Peyer's patch (tissue), 4 donors: ENCODE measurements at regions not wholly inside any gene's neighbourhood (a gene's known extent, or its start where the extent isn't known, plus 50 kb on each side); places are given as distances from the start of the nearest gene placed in this dataset.

ENCODE experiments used
- DNase-seq, 3 donors: peaks; one replicate each; pipeline ENCODE4 v3.0.0-alpha.2; 2017 to 2019
- H3K27ac ChIP-seq, 4 donors: fragments of 200-600 bp; sonication (generic); one replicate each; pipeline ENCODE4 v1.5.1; 2016 to 2019
- H3K27me3 ChIP-seq, 2 donors: fragments of 200-600 bp; sonication (generic); one replicate each; pipeline ENCODE4 v1.5.1; 2019
- H3K36me3 ChIP-seq, 3 donors: fragments of 200-600 bp; sonication (generic); one replicate each; pipeline ENCODE4 v1.5.1; 2016 to 2019
- H3K4me1 ChIP-seq, 4 donors: fragments of 200-600 bp; sonication (generic); one replicate each; pipeline ENCODE4 v1.5.1; 2016 to 2019
- H3K4me3 ChIP-seq, 4 donors: fragments of 200-600 bp; sonication (generic); 1 replicate in 3 of 4; 2 replicates in 1 of 4; pipeline ENCODE4 v1.5.1; 2016 to 2019; ENCODE audit warnings: mild to moderate bottlenecking in 1 of 4
- H3K9me3 ChIP-seq, 4 donors: fragments of 200-600 bp; sonication (generic); one replicate each; pipeline ENCODE4 v1.5.1; 2016 to 2019; ENCODE audit warnings: mild to moderate bottlenecking in 1 of 4
- POLR2A ChIP-seq, 2 donors: fragments of 450-650 bp; IDR thresholded peaks; one replicate each; pipeline ENCODE4 v1.5.1; 2017; ENCODE audit warnings: antibody characterized with exemption in 2 of 2, mild to moderate bottlenecking in 2 of 2, moderate library complexity in 2 of 2
- TF ChIP-seq, protein P1 (sequence below), 6 experiments: fragments of 450-650 bp in 4 of 6; fragments of 200-600 bp in 2 of 6; sonication (generic) in 1 of 6; IDR thresholded peaks; one replicate each; pipeline ENCODE4 v1.5.1; 2017 to 2019; ENCODE audit warnings: antibody characterized with exemption in 6 of 6, mild to moderate bottlenecking in 3 of 6, moderate library complexity in 1 of 6

DNA sequence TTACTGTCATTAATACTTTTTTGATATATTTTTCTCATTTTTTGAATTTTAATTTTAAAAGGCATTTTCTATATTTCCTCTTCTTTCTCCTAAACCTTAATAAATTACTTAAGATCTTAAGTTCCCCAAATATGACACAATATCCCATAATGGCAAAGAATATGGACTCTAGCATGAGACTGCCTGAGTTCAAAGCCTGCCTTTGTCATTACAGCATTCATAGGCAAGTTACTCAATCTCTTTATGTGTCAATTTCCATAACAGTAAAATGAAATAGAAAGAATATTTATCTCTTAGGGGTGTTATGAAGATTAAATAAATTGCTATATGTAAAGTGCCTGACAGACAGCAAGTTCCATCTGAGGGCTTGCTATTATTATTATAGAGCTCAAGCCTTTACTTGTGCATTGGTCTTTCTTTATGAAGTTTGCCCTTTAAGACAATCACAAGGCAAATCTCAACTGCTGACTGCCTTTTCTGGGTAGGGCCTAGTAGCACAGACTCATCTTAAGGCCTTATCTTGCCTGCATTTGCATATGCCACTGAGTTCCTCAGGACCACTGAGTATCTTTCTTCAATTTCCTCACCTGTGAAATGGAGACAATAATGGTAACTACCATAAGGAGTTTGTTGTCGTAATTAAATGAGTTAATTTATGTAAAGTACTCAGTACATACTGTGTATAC lies 231.0 kb downstream of the NRIP1 start:
- no peaks in the 10 kb centered on the region for H3K9me3 ChIP-seq
- H3K4me3 ChIP-seq: no peak overlapping the region
- TF ChIP-seq, protein P1, sequence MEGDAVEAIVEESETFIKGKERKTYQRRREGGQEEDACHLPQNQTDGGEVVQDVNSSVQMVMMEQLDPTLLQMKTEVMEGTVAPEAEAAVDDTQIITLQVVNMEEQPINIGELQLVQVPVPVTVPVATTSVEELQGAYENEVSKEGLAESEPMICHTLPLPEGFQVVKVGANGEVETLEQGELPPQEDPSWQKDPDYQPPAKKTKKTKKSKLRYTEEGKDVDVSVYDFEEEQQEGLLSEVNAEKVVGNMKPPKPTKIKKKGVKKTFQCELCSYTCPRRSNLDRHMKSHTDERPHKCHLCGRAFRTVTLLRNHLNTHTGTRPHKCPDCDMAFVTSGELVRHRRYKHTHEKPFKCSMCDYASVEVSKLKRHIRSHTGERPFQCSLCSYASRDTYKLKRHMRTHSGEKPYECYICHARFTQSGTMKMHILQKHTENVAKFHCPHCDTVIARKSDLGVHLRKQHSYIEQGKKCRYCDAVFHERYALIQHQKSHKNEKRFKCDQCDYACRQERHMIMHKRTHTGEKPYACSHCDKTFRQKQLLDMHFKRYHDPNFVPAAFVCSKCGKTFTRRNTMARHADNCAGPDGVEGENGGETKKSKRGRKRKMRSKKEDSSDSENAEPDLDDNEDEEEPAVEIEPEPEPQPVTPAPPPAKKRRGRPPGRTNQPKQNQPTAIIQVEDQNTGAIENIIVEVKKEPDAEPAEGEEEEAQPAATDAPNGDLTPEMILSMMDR (IDR thresholded peaks at IDR 0.05): no peak
- TF ChIP-seq POLR2A (IDR thresholded peaks at IDR 0.05): no peak
- H3K27ac ChIP-seq: no peak overlapping the region
- no peak for DNase-seq
- H3K36me3 ChIP-seq: no peaks in the 10 kb centered on the region
- H3K4me1 ChIP-seq: no peaks in the 10 kb centered on the region
- no peaks in the 10 kb centered on the region for H3K27me3 ChIP-seq

DNA sequence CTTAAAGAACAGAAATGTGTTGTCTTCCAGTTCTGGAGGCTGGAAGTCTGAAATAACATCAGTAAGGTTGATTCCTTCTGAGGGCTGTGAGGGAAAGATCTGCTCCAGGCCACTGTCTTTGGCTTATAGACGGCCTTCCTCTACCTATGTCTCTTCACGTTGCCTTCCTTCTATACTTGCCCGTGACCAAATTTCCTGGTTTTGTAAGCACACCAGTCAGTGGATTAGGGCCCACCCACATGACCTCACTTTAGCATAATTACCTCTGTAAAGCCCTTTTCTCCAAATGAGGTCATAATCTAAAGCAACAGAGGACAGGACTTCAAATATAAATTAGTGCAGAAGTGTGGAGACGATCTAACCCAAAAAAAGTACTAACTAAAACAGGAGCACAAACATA lies 231.6 kb downstream of the NRIP1 start:
- no peaks in the 10 kb centered on the region for H3K4me1 ChIP-seq
- H3K27me3 ChIP-seq: no peaks in the 10 kb centered on the region
- no peaks in the 10 kb centered on the region for H3K9me3 ChIP-seq
- no peaks in the 10 kb centered on the region for H3K36me3 ChIP-seq
- no peak overlapping the region for H3K4me3 ChIP-seq
- TF ChIP-seq, protein P1 (IDR thresholded peaks at IDR 0.05): no peak
- no peak for TF ChIP-seq POLR2A (IDR thresholded peaks at IDR 0.05)
- DNase-seq: no peak
- H3K27ac ChIP-seq: no peak overlapping the region

DNA sequence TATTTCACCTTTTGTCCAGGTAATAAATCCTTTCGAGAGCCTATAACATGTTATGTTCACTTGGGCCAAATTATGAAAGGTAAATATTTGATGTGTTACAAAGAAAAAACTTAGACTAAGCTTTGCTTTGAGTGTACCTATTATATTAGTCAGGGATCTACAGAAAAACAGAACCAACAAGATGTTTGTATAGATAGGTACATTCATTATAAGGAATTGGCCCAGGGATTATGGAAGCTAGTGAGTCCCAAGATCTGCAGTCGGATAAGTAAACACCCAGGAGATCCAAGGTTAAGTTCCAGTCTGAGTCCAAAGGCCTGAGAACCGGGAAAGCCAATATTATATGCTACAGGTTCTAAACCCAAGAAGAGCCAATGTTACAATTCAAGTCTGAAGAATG lies 234.5 kb downstream of the NRIP1 start:
- H3K4me1 ChIP-seq: no peaks in the 10 kb centered on the region
- no peak overlapping the region for H3K4me3 ChIP-seq
- no peak for DNase-seq
- H3K36me3 ChIP-seq: no peaks in the 10 kb centered on the region
- H3K9me3 ChIP-seq: no peaks in the 10 kb centered on the region
- no peaks in the 10 kb centered on the region for H3K27me3 ChIP-seq
- no peak overlapping the region for H3K27ac ChIP-seq
- TF ChIP-seq, protein P1 (IDR thresholded peaks at IDR 0.05): no peak
- TF ChIP-seq POLR2A (IDR thresholded peaks at IDR 0.05): no peak

DNA sequence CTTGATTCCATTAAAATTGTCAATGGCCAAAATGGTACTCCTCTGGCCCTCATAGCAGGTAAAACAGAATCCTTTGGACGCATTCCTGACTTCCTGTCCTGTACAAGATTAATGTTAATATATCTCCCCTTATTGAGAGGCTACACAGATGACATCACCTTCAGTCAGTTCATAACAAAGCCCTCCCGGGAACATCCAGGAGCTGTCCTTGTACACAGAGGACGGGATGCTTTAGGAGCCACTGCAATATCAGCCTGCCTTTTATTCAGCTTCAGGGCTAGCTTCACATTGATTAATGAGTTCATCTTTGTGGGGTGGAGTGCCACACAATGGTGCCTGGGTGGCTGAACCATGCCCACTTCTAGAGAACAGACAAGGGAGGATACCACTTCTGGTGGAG lies 235.1 kb downstream of the NRIP1 start:
- no peak for TF ChIP-seq POLR2A (IDR thresholded peaks at IDR 0.05)
- TF ChIP-seq, protein P1 (IDR thresholded peaks at IDR 0.05): no peak
- no peak for DNase-seq
- no peaks in the 10 kb centered on the region for H3K36me3 ChIP-seq

DNA sequence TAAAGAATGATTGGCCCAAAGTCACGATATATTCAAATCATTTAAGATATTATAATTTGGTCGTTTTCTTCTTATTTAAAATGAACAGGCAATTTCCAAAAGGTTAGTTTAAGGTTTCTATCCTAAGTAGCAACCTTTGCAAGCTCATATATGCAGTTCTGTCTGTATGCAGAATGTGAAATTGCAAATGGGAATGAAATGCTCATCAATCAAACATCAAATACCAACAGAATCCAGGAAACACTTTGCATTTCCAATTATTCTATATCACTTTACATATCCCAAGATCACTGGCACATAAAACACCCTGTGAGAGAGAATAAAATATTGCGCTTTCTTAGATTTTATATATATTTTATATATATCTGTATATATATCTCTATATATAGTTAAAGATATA lies 237.3 kb downstream of the NRIP1 start:
- Histone ChIP-seq H3K36me3 (no peaks in the 10 kb centered on the region), H3K27ac (no peak overlapping the region)
- no peak for TF ChIP-seq POLR2A (IDR thresholded peaks at IDR 0.05)
- TF ChIP-seq, protein P1 (IDR thresholded peaks at IDR 0.05): no peak

More for the DNA sequence above, 235.1 kb downstream of the NRIP1 start:
- H3K4me3 ChIP-seq: no peak overlapping the region
- H3K27me3 ChIP-seq: no peaks in the 10 kb centered on the region
- H3K4me1 ChIP-seq: no peaks in the 10 kb centered on the region
- no peak overlapping the region for H3K27ac ChIP-seq
- no peaks in the 10 kb centered on the region for H3K9me3 ChIP-seq

DNA sequence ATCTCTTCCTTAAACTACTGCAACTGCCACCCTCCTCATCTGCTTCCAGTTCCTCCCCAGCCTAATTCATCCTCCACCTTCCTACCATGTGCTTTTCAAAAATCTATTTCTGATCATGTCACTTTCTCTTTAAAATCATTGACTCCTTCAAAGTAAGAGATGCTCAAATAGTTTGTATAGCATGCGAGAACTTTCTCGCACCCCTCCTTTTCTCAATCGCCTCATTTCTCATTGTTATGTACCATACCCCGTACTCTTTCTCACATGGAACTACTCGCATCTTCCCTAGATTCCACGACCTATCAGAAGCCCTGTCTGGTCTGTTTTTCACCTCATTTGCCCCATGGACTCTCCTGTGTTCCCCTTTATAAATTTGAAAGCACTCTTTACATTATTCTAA lies 238.2 kb downstream of the NRIP1 start:
- TF ChIP-seq, protein P1 (IDR thresholded peaks at IDR 0.05): no peak
- no peak for TF ChIP-seq POLR2A (IDR thresholded peaks at IDR 0.05)
- no peaks in the 10 kb centered on the region for H3K36me3 ChIP-seq
- H3K9me3 ChIP-seq: no peaks in the 10 kb centered on the region
- H3K27me3 ChIP-seq: no peaks in the 10 kb centered on the region
- no peak overlapping the region for H3K27ac ChIP-seq
- DNase-seq: no peak
- H3K4me1 ChIP-seq: no peaks in the 10 kb centered on the region
- H3K4me3 ChIP-seq: no peak overlapping the region

More for the DNA sequence above, 237.3 kb downstream of the NRIP1 start:
- Histone ChIP-seq H3K4me1 (no peaks in the 10 kb centered on the region), H3K9me3 (no peaks in the 10 kb centered on the region), H3K4me3 (no peak overlapping the region), H3K27me3 (no peaks in the 10 kb centered on the region)
- DNase-seq: no peak
